ENCODE measurements at regions not wholly inside any gene's neighbourhood (a gene's known extent, or its start where the extent isn't known, plus 50 kb on each side); places are given as distances from the start of the nearest gene placed in this dataset.

DNA sequence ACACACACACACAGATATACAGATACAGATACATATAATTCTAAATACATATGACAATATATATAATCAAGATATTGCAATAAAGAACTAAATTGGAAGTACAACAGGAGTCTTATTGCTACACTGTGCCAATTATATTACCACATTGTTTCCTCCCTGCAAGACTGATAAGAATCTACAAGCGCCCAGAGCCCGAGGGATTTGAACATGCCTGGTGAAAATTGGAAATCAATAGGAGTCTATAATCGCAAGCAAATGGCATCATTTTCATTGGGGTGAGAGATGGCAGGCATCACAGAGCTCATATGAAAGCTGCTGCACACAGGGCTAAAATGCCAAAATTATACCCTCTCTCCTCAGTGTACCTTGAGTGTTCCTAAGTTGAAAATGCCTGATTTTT is 152.9 kb upstream of the PTBP2 start:
- TF ChIP-seq CTCF (conservative IDR thresholded peaks at IDR 0.05; ENCODE audit: low read length) (no peak), EZH2phosphoT487 (IDR thresholded peaks at IDR 0.05; ENCODE audit: borderline replicate concordance, low read depth, low read length) (no peak)

All from OCI-LY7 (cell line).